ENCODE measurements at regions not wholly inside any gene's neighbourhood (a gene's known extent, or its start where the extent isn't known, plus 50 kb on each side); places are given as distances from the start of the nearest gene placed in this dataset.

DNA sequence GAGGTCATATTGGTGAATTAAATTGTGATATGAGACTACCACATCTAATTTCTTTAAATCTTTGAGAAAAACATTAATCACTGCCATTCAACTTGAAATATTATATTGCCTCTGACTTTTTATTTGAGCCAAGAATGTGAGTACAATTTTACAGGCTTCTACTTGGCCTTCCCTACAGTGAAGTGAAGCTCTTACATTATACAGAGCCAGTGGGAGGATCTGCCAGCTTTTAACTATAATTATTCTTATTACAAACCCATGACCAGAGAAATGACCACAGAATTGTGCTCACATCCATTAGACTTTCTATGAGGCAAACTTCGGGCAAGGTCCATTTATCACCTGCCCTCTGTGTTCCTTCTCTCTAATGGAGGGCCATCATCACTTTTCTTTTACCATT lies 114.2 kb downstream of the RERGL start:
- H3K36me3 ChIP-seq (ENCODE audit: control insufficient read depth in 2 of 4, insufficient read depth in 4 of 4, low read length in 3 of 4) = no peaks in the 10 kb centered on the region
- CTCF ChIA-PET (ENCODE audit: partially characterized antibody) = interaction anchor here (0.6 to 1.7 kb wide), 11 partner anchors 8 to 1859 kb away, joined by 3 to 5 read pairs (median 3); no protein-coding TSS in a partner anchor

More for the DNA sequence above, 114.2 kb downstream of the RERGL start:
- 100% methylated on average over 1 of the region's 1 CpG; no CpG with 5 or more reads in 1 of the 2 experiments for WGBS, 2 experiments (ENCODE audit: extremely low coverage in 1 of 2, insufficient coverage in 1 of 2, insufficient read length in 1 of 2, insufficient replicate concordance in 2 of 2, low coverage in 1 of 2, low lambda C conversion rate in 2 of 2, missing lambda C conversion rate in 1 of 2)
- H3K23ac ChIP-seq (ENCODE audit: insufficient read length) = no peak overlapping the region
- H2BK120ac ChIP-seq (replicated peaks; ENCODE audit: low read depth, low read length) = no peak overlapping the region
- no peaks in the 10 kb centered on the region for H3K27me3 ChIP-seq (replicated peaks in 1 of 4; ENCODE audit: control insufficient read depth in 3 of 4, extremely low read depth in 1 of 4, insufficient read depth in 3 of 4, low read length in 3 of 4)
- no peak overlapping the region for H3K9ac ChIP-seq (replicated peaks in 1 of 4; ENCODE audit: extremely low read depth in 1 of 4, low read depth in 3 of 4, low read length in 3 of 4)
- H3K4ac ChIP-seq (replicated peaks; ENCODE audit: insufficient read length, low read depth, low read length) = no peak overlapping the region
- H2BK5ac ChIP-seq (ENCODE audit: low read depth, low read length) = no peak overlapping the region
- no peak overlapping the region for H2BK12ac ChIP-seq (ENCODE audit: low read depth, low read length)
- H3K4me2 ChIP-seq (ENCODE audit: insufficient read depth in 1 of 2, low read depth in 2 of 2, low read length in 2 of 2) = no peak overlapping the region
- H2BK20ac ChIP-seq (ENCODE audit: low read length) = no peak overlapping the region
- no peak overlapping the region for H3K4me3 ChIP-seq (ENCODE audit: extremely low read depth in 1 of 4, insufficient read depth in 2 of 4, low read depth in 3 of 4, low read length in 4 of 4)
- H3K27ac ChIP-seq (ENCODE audit: low read depth, low read length) = no peak overlapping the region
- H3K79me2 ChIP-seq (ENCODE audit: control insufficient read depth in 1 of 2, insufficient read depth in 2 of 2, low read length in 2 of 2) = no peaks in the 10 kb centered on the region
- no peak overlapping the region for H4K91ac ChIP-seq (replicated peaks; ENCODE audit: insufficient read length, low read length)
- TF ChIP-seq, protein P1, sequence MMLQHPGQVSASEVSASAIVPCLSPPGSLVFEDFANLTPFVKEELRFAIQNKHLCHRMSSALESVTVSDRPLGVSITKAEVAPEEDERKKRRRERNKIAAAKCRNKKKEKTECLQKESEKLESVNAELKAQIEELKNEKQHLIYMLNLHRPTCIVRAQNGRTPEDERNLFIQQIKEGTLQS (IDR thresholded peaks at IDR 0.05; ENCODE audit: insufficient read depth, low read depth, low read length) = no peak
- TF ChIP-seq GABPA (IDR thresholded peaks at IDR 0.05; ENCODE audit: borderline replicate concordance, insufficient read depth, low read length) (no peak), EGR1 (IDR thresholded peaks at IDR 0.05; ENCODE audit: borderline replicate concordance, low read depth, low read length) (no peak), FOSL1 (IDR thresholded peaks at IDR 0.05; ENCODE audit: insufficient read depth, low read depth, low read length) (no peak), POU5F1 (IDR thresholded peaks at IDR 0.05; ENCODE audit: low read depth, low read length) (no peak), BRCA1 (IDR thresholded peaks at IDR 0.05; ENCODE audit: low read depth, low read length) (no peak), YY1 (IDR thresholded peaks at IDR 0.05; ENCODE audit: low read depth, low read length) (no peak), SP2 (IDR thresholded peaks at IDR 0.05; ENCODE audit: low read length) (no peak), GTF2F1 (IDR thresholded peaks at IDR 0.05; ENCODE audit: borderline replicate concordance, low read depth, low read length) (no peak), CTBP2 (IDR thresholded peaks at IDR 0.05; ENCODE audit: borderline replicate concordance, insufficient read depth, insufficient read length, low read length) (no peak), CHD1 (IDR thresholded peaks at IDR 0.05; ENCODE audit: low read depth, low read length) (no peak), EZH2 (IDR thresholded peaks at IDR 0.05; ENCODE audit: low read depth, low read length, severe bottlenecking) (no peak), PHF8 (conservative IDR thresholded peaks at IDR 0.05; ENCODE audit: low read depth, low read length) (no peak)
- no peak overlapping the region for H4K5ac ChIP-seq (ENCODE audit: insufficient read length, low read depth, low read length)
- H2BK15ac ChIP-seq (ENCODE audit: low read length) = no peak overlapping the region
- H3K9me3 ChIP-seq (ENCODE audit: insufficient read depth in 2 of 2, low read depth in 1 of 2, low read length in 1 of 2) = no peaks in the 10 kb centered on the region
- H3K14ac ChIP-seq (ENCODE audit: insufficient read length) = no peak overlapping the region
- no peak overlapping the region for H3K56ac ChIP-seq (replicated peaks; ENCODE audit: insufficient read length, low read depth, low read length)
- H2AK5ac ChIP-seq (ENCODE audit: low read depth, low read length) = no peak overlapping the region
- no peaks in the 10 kb centered on the region for H3K23me2 ChIP-seq (ENCODE audit: low read depth, low read length)
- no peaks in the 10 kb centered on the region for H3K79me1 ChIP-seq (ENCODE audit: low read depth, low read length)
- no peaks in the 10 kb centered on the region for H3K4me1 ChIP-seq (replicated peaks in 1 of 4; ENCODE audit: control insufficient read depth in 3 of 4, insufficient read depth in 4 of 4, low read length in 3 of 4)
- DNase-seq (ENCODE audit: low read depth in 1 of 2, low spot score in 2 of 2) = no peak
- no peak overlapping the region for H2AFZ ChIP-seq (ENCODE audit: low read length)
- no peak overlapping the region for H4K8ac ChIP-seq (ENCODE audit: extremely low read depth, insufficient read depth, low read length)
- H4K20me1 ChIP-seq (replicated peaks in 1 of 2; ENCODE audit: control insufficient read depth in 1 of 2, insufficient read depth in 2 of 2, low read length in 2 of 2) = no peaks in the 10 kb centered on the region
- FAIRE-seq = no peak
- no peak overlapping the region for H3K18ac ChIP-seq (ENCODE audit: extremely low read depth, low read length)
- POLR2A ChIA-PET (ENCODE audit: partially characterized antibody) = no interaction called here

Data from H1 (cell line).